Renal cortical epithelial cell (primary cell): ENCODE measurements at regions not wholly inside any gene's neighbourhood (a gene's known extent, or its start where the extent isn't known, plus 50 kb on each side); places are given as distances from the start of the nearest gene placed in this dataset.
A peak's percentile ranks its signal among the peaks of the same experiment; 100 is the strongest.
"Not testable (repeated sequence)": the region's sequence is repeated elsewhere in the genome, so short reads cannot be mapped to it uniquely, and the experiment has no call there.

Source experiments
- DNase-seq: peaks from one replicate; pipeline ENCODE4 v3.0.0-alpha.2; 2011; ENCODE audit warnings: low read depth

GRCh38 chr2:122795763-122796162 lies 1040.3 kb downstream of the TSN start:
- DNase-seq: no peak

DNA sequence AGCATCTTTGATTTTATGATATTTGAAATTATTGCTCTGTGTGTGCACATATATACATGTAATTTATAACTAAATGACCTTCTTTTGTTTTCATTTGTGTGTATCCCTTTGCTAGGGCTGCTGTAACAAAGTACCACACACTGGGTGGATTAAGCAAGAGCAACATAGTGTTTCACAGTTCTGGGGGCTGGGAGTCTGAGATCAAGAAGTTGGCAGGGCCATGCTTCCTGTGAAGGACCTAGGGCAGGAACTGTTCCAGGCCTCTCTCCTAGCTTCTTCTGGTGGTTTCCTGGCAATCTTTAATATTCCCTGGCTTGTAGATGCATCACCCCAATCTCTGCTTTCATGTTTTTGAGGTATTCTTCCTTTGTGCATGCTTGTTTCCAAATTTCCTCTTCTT lies 1043.9 kb downstream of the TSN start:
- no peak for DNase-seq

DNA sequence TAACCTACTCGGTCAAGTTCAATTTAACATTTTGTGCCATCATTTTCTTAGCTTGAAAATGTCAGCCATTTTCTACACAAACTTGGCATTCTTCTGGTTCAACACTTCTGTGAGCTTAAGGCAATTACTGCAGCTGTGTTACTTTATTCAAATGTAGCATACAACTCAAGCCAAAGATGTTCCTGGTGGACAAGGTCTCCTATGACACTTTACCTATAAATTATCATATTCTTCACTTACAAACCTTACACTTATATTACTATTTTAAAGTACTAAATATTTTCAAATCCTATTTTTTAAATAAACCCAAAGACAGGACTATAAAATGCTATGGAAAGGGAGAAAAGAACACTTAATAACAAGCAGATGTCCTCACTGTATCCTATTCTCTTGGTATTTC lies 1045.3 kb downstream of the TSN start:
- DNase-seq: no peak

DNA sequence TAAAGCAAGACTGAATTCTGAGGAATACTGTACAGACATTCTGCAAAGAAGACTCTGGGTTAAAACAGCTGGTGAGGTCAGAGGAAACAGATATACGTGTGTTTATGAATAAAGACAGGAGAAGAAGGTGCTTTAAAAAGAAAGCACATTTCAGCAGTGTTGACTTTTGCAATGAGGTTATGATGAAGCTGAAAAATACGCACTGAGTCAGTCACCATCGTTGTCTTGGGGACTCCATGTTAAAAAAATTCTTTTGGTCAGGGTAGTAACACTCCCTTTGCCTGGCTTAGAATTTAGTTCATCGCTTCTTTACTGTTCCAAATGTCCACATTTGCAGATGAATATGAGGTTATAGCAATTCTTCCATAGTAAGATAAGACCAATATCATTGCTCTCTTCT lies 1049.0 kb downstream of the TSN start:
- DNase-seq: no peak

DNA sequence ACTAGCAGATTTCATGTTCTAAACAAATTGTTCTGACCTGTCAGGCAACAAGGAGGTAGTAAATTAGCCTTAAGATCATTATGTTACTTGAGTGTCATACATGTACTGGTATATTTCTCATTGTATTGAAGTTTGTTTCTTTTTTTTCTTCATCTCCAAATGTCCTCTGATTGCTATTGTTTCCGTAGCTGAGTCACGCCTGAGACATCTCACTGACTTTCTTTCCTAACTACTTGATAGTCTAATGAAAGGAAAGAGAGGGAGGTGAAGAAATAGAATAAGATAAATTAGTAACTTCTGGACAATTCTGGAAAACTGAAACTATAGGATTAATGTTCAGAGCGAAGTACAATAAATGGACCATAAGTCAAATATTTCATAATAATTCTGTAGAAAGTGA lies 1049.9 kb downstream of the TSN start:
- peak; percentile 4 for DNase-seq

GRCh38 chr2:122808286-122808969 lies 1053.0 kb downstream of the TSN start:
- DNase-seq: no peak

DNA sequence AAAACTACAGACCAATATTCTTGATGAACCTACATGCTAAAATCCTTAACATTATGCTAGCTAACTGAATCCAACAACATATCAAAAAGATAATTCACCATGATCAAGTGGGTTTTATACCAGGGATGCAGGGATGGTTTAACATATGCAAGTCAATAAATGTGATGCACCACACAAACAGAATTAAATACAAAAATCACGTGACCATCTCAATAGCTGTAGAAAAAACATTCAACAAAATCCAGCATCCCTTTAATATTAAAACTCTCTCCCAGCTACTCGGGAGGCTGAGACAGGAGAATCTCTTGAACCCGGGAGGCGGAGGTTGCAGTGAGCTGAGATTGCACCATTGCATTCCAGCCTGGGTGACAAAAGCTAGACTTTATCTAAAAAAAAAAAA lies 1056.8 kb downstream of the TSN start:
- not testable (repeated sequence) for DNase-seq

DNA sequence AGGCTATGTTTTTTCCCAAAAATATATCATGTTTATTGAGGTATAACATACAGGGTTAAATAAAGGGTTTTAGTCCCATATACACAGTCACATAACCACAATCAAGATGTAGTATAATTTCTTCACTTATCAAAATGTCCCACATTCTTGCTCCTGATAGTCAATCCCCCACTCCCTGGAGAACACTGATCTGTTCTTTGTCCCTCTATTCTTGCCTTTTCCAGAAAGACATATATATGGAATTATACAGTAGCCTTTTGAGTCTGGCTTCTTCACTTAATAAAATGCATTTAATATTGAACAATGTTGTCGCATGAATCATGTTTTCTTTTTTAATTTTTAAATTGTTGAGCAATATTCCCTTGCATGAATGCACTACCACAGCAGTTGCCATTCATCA lies 1059.7 kb downstream of the TSN start:
- no peak for DNase-seq

GRCh38 chr2:122816803-122817202 lies 1061.4 kb downstream of the TSN start:
- no peak for DNase-seq

- DNase-seq: no peak
These were observed 1066.9 kb downstream of the TSN start for GRCh38 chr2:122822319-122822718.

- no peak for DNase-seq
These were observed 1074.7 kb downstream of the TSN start for GRCh38 chr2:122830157-122830556.

DNA sequence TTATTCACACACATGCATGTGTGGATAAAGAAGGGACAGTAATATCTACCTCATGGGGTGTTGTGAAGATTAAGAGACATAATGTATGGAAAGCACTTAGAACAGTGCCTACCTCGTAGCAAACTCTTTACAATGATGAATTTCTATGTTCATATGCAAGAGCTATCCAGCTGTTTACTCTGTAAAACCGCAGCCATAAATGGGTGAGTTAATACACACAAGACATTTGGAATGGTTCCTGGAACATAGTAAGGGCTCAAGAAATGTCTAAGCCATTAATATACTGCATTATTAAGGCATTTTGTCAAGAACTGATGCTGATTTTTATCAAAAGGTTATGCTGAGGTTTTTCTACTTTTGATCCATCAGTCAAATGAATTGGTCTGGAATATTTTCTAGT lies 1076.2 kb downstream of the TSN start:
- no peak for DNase-seq

GRCh38 chr2:122843503-122843902 lies 1088.1 kb downstream of the TSN start:
- peak; percentile 41 for DNase-seq

DNA sequence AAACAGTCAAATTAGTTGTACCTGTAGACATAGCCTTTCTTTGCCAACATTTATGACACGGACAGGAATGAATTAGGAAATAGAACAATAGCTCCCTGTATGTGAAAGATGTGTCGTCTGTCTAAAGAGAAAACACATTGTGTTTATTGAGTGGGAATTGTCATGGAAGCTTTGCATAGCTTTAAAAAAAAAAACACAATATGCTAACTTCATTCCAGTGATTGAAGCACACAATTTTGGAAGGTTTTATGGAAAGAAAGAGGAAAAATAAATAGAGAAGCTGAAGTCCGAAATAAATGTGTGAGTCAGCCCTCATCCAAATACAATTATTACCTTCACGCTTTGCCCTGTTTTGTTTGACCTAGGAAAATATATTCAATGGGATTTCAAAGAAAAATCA lies 1095.7 kb downstream of the TSN start:
- DNase-seq: no peak

- no peak for DNase-seq
These were observed 1096.6 kb downstream of the TSN start for GRCh38 chr2:122851972-122852531.

GRCh38 chr2:122856696-122857095 lies 1101.2 kb downstream of the TSN start:
- DNase-seq: no peak

DNA sequence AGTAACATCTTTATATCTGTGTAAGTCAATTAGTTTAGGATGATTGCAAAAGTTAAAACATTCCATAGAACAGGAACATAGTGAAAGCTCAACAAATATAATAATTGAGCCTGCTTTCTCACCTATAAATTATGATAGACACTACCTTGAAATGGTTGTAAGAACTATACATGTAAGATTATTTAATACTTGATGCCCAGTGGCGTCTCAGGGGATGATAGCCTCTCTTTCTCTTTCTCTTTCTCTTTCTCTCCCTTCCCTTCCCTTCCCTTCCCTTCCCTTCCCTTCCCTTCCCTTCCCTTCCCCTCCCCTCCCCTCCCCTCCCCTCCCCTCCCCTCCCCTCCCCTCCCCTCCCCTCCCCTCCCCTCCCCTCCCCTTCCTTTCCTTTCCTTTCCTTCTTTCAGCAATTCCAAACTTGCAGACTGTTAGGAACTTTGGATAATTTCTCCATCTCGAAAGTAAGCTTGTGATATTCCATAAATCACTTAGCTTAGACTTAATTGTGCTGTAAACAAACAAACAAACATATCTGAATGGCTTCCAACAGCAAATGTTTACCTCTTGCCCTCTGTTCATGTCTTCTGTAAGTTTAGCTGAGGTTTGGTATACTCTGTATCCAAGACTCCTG lies 1102.7 kb downstream of the TSN start:
- no peak for DNase-seq

- DNase-seq: no peak
These were observed 1103.4 kb downstream of the TSN start for GRCh38 chr2:122858813-122859212.

DNA sequence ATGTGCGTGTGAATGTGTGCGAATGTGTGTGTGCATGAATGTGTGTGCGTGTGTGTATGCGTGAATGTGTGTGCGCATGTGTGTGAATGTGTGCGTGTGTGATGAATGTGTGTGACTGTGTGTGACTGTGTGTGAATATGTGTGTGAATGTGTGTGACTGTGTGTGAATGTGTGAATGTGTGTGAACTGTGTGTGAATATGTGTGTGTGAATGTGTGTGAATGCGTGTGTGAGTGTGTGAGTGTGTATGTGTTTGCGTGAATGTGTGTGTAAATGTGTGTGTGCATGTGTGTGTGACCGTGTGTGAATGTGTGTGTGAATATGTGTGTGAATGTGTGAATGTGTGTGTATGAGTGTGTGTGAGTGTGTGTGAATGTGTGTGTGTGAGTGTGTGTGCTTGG lies 1103.8 kb downstream of the TSN start:
- no peak for DNase-seq

GRCh38 chr2:122863532-122863931 lies 1108.1 kb downstream of the TSN start:
- no peak for DNase-seq

GRCh38 chr2:122864728-122865127 lies 1109.3 kb downstream of the TSN start:
- no peak for DNase-seq

- no peak for DNase-seq
These were observed 1110.6 kb downstream of the TSN start for GRCh38 chr2:122866095-122866494.

DNA sequence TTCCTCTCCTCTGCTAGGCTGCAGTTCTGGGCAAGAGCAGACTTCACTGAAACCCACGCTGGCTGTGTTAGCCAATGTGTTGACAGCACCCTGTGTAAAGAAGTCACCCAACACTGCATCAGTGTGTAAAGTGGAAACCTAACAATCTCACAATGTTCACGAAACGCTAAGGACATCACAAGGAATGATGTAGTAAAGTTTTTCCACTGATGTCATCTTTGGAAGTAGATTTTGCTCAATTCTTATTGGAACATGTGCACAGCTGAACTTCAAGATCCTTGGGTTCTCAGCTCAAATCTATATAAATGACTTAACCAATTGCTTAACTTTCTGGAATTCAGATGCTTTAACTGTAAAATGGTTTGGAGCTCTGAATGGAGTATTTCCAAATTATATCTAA lies 1112.5 kb downstream of the TSN start:
- DNase-seq: no peak
